Parathyroid adenoma (tissue), 2 donors: ENCODE measurements at regions not wholly inside any gene's neighbourhood (a gene's known extent, or its start where the extent isn't known, plus 50 kb on each side); places are given as distances from the start of the nearest gene placed in this dataset.

ENCODE experiments used
- H2AFZ ChIP-seq: fragments of 300-600 bp; sonication (generic); one replicate; pipeline ENCODE4 v1.7.0; 2017; ENCODE audit warnings: antibody characterized with exemption, mild to moderate bottlenecking
- H3K27ac ChIP-seq: fragments of 300-600 bp; sonication (generic); one replicate; pipeline ENCODE4 v1.7.0; 2017
- H3K27me3 ChIP-seq: fragments of 300-600 bp; sonication (generic); one replicate; pipeline ENCODE4 v1.7.0; 2017; ENCODE audit warnings: low read length; ENCODE audit not compliant: control insufficient read depth, insufficient read depth
- H3K36me3 ChIP-seq: fragments of 300-600 bp; sonication (generic); one replicate; pipeline ENCODE4 v1.7.0; 2017; ENCODE audit warnings: low read length; ENCODE audit not compliant: control insufficient read depth, insufficient read depth
- H3K4me1 ChIP-seq: fragments of 300-600 bp; sonication (generic); one replicate; pipeline ENCODE4 v1.7.0; 2017; ENCODE audit warnings: control low read depth
- H3K4me2 ChIP-seq: fragments of 300-600 bp; sonication (generic); one replicate; pipeline ENCODE4 v1.7.0; 2017; ENCODE audit warnings: low read length
- H3K4me3 ChIP-seq: fragments of 300-600 bp; sonication (generic); one replicate; pipeline ENCODE4 v1.7.0; 2017; ENCODE audit warnings: low read depth, low read length
- H3K79me2 ChIP-seq: fragments of 300-600 bp; sonication (generic); one replicate; pipeline ENCODE4 v1.7.0; 2017; ENCODE audit warnings: control low read depth
- H3K9ac ChIP-seq: fragments of 300-600 bp; sonication (generic); one replicate; pipeline ENCODE4 v1.7.0; 2017; ENCODE audit warnings: mild to moderate bottlenecking
- H3K9me3 ChIP-seq: fragments of 300-600 bp; sonication (generic); one replicate; pipeline ENCODE4 v1.7.0; 2017; ENCODE audit warnings: low read length; ENCODE audit not compliant: control insufficient read depth
- TF ChIP-seq, protein P1 (sequence below): fragments of 300-600 bp; sonication (generic); IDR thresholded peaks from one replicate; pipeline ENCODE4 v1.7.0; 2017; ENCODE audit warnings: antibody characterized with exemption, mild to moderate bottlenecking
- donor health status: primary hyperparathyroidism.

DNA sequence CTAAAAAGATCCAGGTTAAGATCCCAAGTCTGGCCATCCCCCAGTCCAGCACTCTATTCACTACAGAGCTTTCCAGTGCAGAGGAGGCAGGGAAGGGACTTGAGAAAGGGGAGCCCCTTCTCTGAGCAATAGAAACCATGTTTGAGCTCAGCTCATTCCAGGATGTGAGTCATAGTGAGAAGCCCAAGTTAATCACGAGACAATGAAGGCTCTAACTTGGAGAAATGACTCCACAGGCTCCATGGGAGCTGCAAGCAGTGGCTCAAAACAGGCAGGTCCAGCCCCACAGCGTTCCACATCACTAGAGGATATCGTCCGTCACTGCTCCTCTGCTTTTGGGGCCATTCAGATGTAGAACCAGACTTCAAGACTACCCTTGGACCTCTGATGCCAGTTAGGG is 59.1 kb downstream of the CAMK2N1 start:
- TF ChIP-seq, protein P1, sequence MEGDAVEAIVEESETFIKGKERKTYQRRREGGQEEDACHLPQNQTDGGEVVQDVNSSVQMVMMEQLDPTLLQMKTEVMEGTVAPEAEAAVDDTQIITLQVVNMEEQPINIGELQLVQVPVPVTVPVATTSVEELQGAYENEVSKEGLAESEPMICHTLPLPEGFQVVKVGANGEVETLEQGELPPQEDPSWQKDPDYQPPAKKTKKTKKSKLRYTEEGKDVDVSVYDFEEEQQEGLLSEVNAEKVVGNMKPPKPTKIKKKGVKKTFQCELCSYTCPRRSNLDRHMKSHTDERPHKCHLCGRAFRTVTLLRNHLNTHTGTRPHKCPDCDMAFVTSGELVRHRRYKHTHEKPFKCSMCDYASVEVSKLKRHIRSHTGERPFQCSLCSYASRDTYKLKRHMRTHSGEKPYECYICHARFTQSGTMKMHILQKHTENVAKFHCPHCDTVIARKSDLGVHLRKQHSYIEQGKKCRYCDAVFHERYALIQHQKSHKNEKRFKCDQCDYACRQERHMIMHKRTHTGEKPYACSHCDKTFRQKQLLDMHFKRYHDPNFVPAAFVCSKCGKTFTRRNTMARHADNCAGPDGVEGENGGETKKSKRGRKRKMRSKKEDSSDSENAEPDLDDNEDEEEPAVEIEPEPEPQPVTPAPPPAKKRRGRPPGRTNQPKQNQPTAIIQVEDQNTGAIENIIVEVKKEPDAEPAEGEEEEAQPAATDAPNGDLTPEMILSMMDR = no peak
- Histone ChIP-seq H3K4me2 (no peak overlapping the region), H3K27ac (no peak overlapping the region), H3K4me3 (no peak overlapping the region), H3K9ac (no peak overlapping the region), H3K4me1 (no peaks in the 10 kb centered on the region), H3K79me2 (no peaks in the 10 kb centered on the region), H3K27me3 (no peaks in the 10 kb centered on the region), H3K36me3 (no peaks in the 10 kb centered on the region), H3K9me3 (peaks cover 8% of the 10 kb centered on the region), H2AFZ (no peak overlapping the region)

DNA sequence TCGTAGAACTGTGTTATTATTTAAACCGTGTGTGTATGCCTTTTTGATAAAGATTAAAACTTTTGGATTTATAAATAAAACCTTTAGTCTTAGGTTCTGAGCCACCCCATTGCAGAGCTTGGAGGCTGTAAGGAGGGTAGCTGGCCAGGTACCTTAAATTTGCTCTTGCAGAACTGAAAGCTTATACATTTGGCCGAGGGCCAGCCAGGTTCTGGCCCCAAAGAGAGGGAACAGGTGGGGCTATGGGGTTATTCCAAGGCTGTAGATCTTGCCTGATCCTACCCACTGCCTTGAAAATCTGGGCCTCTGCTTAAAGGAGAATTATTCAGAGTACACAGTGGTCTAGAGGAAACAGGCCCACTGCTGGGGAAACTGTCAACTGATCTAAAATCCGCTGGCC is 59.6 kb downstream of the CAMK2N1 start:
- Histone ChIP-seq H2AFZ (no peak overlapping the region), H3K9ac (no peak overlapping the region), H3K27me3 (no peaks in the 10 kb centered on the region), H3K9me3 (peaks cover 8% of the 10 kb centered on the region), H3K4me2 (no peak overlapping the region), H3K79me2 (no peaks in the 10 kb centered on the region), H3K36me3 (no peaks in the 10 kb centered on the region), H3K27ac (no peak overlapping the region), H3K4me3 (no peak overlapping the region), H3K4me1 (no peaks in the 10 kb centered on the region)
- TF ChIP-seq, protein P1 = no peak

DNA sequence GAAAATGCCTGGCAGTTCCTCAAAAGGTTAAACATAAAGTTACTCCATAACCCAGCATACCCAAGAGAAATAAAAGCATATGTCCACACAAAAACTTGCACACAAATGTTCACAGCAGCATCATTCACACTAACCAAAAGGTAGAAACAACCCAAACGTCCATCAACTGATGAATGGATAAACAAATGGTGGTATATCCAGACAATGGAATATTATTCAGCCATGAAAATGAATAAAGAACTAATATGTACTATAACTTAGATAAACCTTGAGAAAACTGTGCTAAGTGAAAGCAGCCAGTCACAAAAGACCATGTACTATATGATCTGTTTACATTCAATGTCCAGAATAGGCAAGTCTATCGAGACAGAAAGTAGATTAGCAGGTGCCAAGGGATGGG is 60.4 kb downstream of the CAMK2N1 start:
- H3K9me3 ChIP-seq = peaks cover 8% of the 10 kb centered on the region
- H3K4me2 ChIP-seq = no peak overlapping the region
- H2AFZ ChIP-seq = no peak overlapping the region
- no peaks in the 10 kb centered on the region for H3K79me2 ChIP-seq
- no peaks in the 10 kb centered on the region for H3K36me3 ChIP-seq
- no peak overlapping the region for H3K4me3 ChIP-seq
- TF ChIP-seq, protein P1 = no peak
- H3K27ac ChIP-seq = no peak overlapping the region
- H3K9ac ChIP-seq = no peak overlapping the region
- no peaks in the 10 kb centered on the region for H3K27me3 ChIP-seq
- H3K4me1 ChIP-seq = no peaks in the 10 kb centered on the region

DNA sequence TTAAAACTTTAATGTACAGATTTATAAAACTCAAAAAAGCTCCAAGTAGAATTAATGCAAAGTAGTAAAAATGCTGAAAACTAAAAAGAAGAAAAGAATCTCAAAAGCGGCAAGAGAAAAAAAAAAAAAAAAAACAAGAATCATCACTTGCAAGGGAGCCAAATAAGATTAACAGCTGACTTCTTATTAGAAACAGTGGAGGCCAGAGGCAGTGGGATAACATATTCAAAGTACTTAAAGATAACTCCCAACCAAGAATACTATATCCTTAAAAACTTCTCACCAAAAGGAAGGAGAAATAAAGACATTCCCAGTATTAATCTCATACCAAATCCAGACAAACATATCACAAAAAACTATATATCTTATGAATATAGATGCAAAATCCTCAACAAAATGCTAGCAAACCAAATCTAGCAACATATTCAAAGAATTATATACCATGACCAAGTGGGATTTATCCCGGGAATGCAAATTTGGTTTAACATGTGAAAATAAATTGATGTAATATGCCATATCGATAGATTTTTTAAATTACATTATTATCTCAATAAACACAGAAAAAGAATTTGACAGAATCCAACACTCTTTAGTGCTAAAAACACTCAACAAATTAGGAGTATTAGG is 62.7 kb downstream of the CAMK2N1 start:
- no peak overlapping the region for H3K9ac ChIP-seq
- TF ChIP-seq, protein P1 = no peak
- no peaks in the 10 kb centered on the region for H3K27me3 ChIP-seq
- no peak overlapping the region for H3K4me2 ChIP-seq
- H3K79me2 ChIP-seq = no peaks in the 10 kb centered on the region
- H3K4me1 ChIP-seq = no peaks in the 10 kb centered on the region
- no peaks in the 10 kb centered on the region for H3K36me3 ChIP-seq
- H3K9me3 ChIP-seq = peaks cover 8% of the 10 kb centered on the region
- H3K27ac ChIP-seq = no peak overlapping the region
- H3K4me3 ChIP-seq = no peak overlapping the region
- H2AFZ ChIP-seq = no peak overlapping the region

DNA sequence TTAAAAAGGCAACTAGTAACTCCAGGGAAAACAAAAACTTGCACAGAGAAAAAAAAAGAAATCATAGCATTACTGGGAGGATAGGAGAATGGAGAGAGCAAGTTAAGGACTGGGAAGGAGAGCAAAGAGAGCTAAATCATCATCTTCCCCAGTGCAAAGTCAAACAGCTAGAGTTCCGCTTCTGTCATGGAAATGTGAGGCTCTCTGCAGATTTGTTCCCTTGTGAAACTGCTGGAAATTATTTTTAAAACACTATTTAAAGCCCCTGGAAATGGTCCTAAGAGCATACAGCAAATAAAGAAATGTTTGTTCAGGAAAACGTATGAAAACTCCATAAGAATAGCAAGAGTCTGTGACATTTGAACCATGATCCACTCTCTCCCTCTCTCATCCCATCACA is 64.6 kb downstream of the CAMK2N1 start:
- TF ChIP-seq, protein P1 = no peak
- H2AFZ ChIP-seq = no peak overlapping the region
- no peak overlapping the region for H3K9ac ChIP-seq
- no peaks in the 10 kb centered on the region for H3K4me1 ChIP-seq
- peaks cover 8% of the 10 kb centered on the region for H3K9me3 ChIP-seq
- no peaks in the 10 kb centered on the region for H3K27me3 ChIP-seq
- H3K79me2 ChIP-seq = no peaks in the 10 kb centered on the region
- H3K27ac ChIP-seq = no peak overlapping the region
- H3K4me2 ChIP-seq = no peak overlapping the region
- no peaks in the 10 kb centered on the region for H3K36me3 ChIP-seq
- H3K4me3 ChIP-seq = no peak overlapping the region
